Small intestine (tissue), 7 donors: ENCODE measurements at regions not wholly inside any gene's neighbourhood (a gene's known extent, or its start where the extent isn't known, plus 50 kb on each side); places are given as distances from the start of the nearest gene placed in this dataset.

ENCODE experiments used
- DNase-seq, 2 donors: peaks; one replicate each; pipeline versions ENCODE4 v3.0.0 to v3.0.0-alpha.2; 2013
- FAIRE-seq: peaks from 2 replicates; lab custom pipeline; 2012; peaks lifted over from hg19 to GRCh38; lab: Jason Lieb, UNC
- H3K27ac ChIP-seq, 3 donors: one replicate each; pipeline ENCODE4 v1.5.1; 2013; ENCODE audit warnings: low read length in 2 of 3, mild to moderate bottlenecking in 2 of 3, control low read depth in 1 of 3, inconsistent platforms in 1 of 3, low read depth in 1 of 3, moderate library complexity in 1 of 3
- H3K27me3 ChIP-seq, 3 donors: one replicate each; pipeline ENCODE4 v1.6.1; 2013; ENCODE audit warnings: low read length in 3 of 3, inconsistent platforms in 1 of 3; ENCODE audit not compliant: control insufficient read depth in 3 of 3, insufficient read depth in 3 of 3
- H3K36me3 ChIP-seq, 3 donors: one replicate each; pipeline ENCODE4 v1.6.1; 2013; ENCODE audit warnings: low read length in 3 of 3, inconsistent platforms in 1 of 3, low read depth in 1 of 3, mild to moderate bottlenecking in 1 of 3, moderate library complexity in 1 of 3; ENCODE audit not compliant: control insufficient read depth in 3 of 3, insufficient read depth in 2 of 3
- H3K4me1 ChIP-seq, 3 donors: one replicate each; pipeline ENCODE4 v1.6.1; 2013; ENCODE audit warnings: low read length in 2 of 3, inconsistent platforms in 1 of 3, low read depth in 1 of 3, mild to moderate bottlenecking in 1 of 3, moderate library complexity in 1 of 3; ENCODE audit not compliant: control insufficient read depth in 3 of 3, insufficient read depth in 2 of 3
- H3K4me3 ChIP-seq, 3 donors: one replicate each; pipeline ENCODE4 v1.5.1; 2013; ENCODE audit warnings: low read length in 3 of 3, control low read depth in 1 of 3, inconsistent platforms in 1 of 3, low read depth in 1 of 3, mild to moderate bottlenecking in 1 of 3, moderate library complexity in 1 of 3
- H3K9me3 ChIP-seq, 2 donors: one replicate each; pipeline ENCODE4 v1.6.1; 2013; ENCODE audit warnings: low read depth in 1 of 2, low read length in 1 of 2; ENCODE audit not compliant: control insufficient read depth in 2 of 2, insufficient read depth in 1 of 2
- WGBS, 3 donors: extraction: QIAGEN DNeasy Blood & Tissue Kit; methylation state at CpG; one replicate each; pipeline ENCODE4 v1.1.7; 2013; 5-methylcytosine and 5-hydroxymethylcytosine counted together
- donor health status: healthy with polysubstance abuse.
- donor health status: control.
- donor health status: control.
- donor health status: Bipolar disorder and iron deficiency.
- donor health status: healthy.

GRCh38 chr20:11017446-11017845 is 343.6 kb upstream of the JAG1 start:
- FAIRE-seq = no peak
- Histone ChIP-seq H3K27ac (no peak overlapping the region), H3K4me3 (no peak overlapping the region), H3K4me1 (no peaks in the 10 kb centered on the region), H3K36me3 (no peaks in the 10 kb centered on the region), H3K27me3 (no peaks in the 10 kb centered on the region), H3K9me3 (no peaks in the 10 kb centered on the region)
- no peak for DNase-seq
- WGBS, 3 donors = 60 to 70% (median 63%) methylated on average over 4 of the region's 4 CpGs

- no peaks in the 10 kb centered on the region for H3K36me3 ChIP-seq
- H3K4me1 ChIP-seq = no peaks in the 10 kb centered on the region
- FAIRE-seq (no peak), DNase-seq (no peak)
- WGBS, 3 donors = 91 to 93% (median 92%) methylated on average over 6 of the region's 6 CpGs
- no peak overlapping the region for H3K4me3 ChIP-seq
- no peak overlapping the region for H3K27ac ChIP-seq
- H3K27me3 ChIP-seq = no peaks in the 10 kb centered on the region
- no peaks in the 10 kb centered on the region for H3K9me3 ChIP-seq
Observed at GRCh38 chr20:11018668-11019170, 344.9 kb upstream of the JAG1 start.

DNA sequence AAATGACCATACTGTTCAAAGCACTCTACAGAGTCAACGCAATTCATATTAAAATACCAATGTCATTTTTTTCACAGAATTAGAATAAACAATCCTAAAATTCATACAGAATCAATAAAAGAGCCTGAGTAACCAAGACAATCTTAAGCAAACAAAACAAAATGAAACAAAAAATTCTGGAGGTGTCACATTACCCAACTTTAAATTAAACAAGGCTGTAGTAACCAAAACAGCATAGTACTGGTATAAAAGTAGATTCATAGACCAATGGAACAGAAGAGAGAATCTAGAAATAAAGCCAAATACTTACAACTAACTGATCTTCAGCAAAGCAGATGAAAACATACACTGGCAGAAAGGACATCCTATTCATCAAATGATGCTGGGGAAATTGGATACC is 346.9 kb upstream of the JAG1 start:
- FAIRE-seq (no peak), DNase-seq (no peak)
- no peak overlapping the region for H3K4me3 ChIP-seq
- H3K36me3 ChIP-seq = no peaks in the 10 kb centered on the region
- no peaks in the 10 kb centered on the region for H3K9me3 ChIP-seq
- no peaks in the 10 kb centered on the region for H3K4me1 ChIP-seq
- no peaks in the 10 kb centered on the region for H3K27me3 ChIP-seq
- WGBS, 3 donors = 81 to 94% (median 85%) methylated on average over 1 of the region's 1 CpG
- no peak overlapping the region for H3K27ac ChIP-seq

DNA sequence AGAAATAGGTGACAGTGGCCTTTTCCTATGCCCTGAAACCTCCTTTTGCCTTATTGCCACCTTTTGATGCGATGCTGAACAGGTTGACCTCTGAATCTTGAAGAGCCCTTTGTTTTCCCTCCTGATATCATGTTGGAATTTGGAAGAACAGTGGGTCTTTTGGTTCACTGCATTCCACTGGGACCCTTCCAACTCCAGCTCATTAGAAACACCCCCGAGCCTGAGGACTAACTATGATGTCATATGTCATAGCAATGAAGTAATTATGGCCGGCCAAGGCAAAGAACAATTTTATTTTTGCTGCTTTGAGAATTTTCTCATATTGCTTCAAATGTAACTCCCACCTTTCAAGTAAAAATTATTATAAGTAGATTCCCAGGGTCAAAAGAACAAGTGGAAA is 353.4 kb upstream of the JAG1 start:
- no peak for FAIRE-seq
- WGBS, 3 donors = 77 to 80% (median 80%) methylated on average over 3 of the region's 3 CpGs
- no peak overlapping the region for H3K4me3 ChIP-seq

GRCh38 chr20:11030351-11030750 is 356.6 kb upstream of the JAG1 start:
- no peak overlapping the region for H3K4me3 ChIP-seq
- no peak for DNase-seq
- FAIRE-seq = peak; percentile 64
- H3K27ac ChIP-seq = no peak overlapping the region
- 95 to 99% (median 97%) methylated on average over 2 of the region's 2 CpGs for WGBS, 3 donors
- no peaks in the 10 kb centered on the region for H3K36me3 ChIP-seq
- no peaks in the 10 kb centered on the region for H3K4me1 ChIP-seq
- peaks cover 0 to 6% of the 10 kb centered on the region in 2 donors for H3K9me3 ChIP-seq
- H3K27me3 ChIP-seq = no peaks in the 10 kb centered on the region

More for the DNA sequence above, 353.4 kb upstream of the JAG1 start:
- Histone ChIP-seq H3K36me3 (no peaks in the 10 kb centered on the region), H3K4me1 (no peaks in the 10 kb centered on the region), H3K27me3 (no peaks in the 10 kb centered on the region), H3K27ac (no peak overlapping the region), H3K9me3 (peaks cover 0 to 6% of the 10 kb centered on the region in 2 donors)
- no peak for DNase-seq

DNA sequence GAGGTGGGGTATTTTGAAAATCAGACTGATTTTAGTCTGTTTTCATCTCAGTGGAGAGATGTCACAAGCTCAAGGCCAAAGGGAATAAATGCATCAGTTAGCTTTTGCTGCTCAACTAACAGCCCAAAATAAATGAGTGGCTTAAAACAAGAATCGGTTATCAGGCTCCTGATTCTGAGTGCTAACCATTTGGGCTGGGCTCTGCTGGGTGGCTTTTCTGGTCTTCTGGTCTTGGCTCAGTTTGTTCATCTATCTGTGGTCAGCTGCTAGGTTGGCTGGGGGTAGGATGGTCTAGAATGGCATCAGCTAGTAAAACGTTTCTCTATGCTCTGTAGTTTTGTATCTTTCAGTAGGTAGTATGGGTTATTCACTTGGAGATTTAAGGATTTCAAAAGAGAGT is 357.5 kb upstream of the JAG1 start:
- Histone ChIP-seq H3K4me1 (no peaks in the 10 kb centered on the region), H3K9me3 (peaks cover 0 to 6% of the 10 kb centered on the region in 2 donors), H3K4me3 (no peak overlapping the region), H3K27ac (no peak overlapping the region), H3K36me3 (no peaks in the 10 kb centered on the region), H3K27me3 (no peaks in the 10 kb centered on the region)
- FAIRE-seq = no peak
- DNase-seq = no peak
- WGBS, 3 donors = 78 to 93% (median 84%) methylated on average over 2 of the region's 2 CpGs

DNA sequence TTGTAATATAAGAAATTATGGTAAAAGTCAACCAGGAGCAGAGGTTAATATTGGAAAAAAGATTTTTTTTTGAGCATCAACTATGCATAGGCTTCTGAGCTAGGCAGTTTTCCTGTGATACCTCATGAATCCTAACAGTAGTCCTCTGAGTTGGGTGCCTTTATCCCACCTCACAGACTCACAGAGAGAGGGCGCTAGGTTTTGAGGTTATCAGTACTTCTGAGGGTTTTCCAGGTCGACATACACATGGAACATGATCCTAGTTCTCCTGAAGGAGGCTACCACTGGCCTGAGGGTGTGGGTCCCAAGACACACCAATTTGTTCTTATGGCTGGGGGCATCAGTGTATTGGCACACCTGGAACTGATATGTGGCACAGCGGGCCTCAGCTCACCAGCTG is 358.8 kb upstream of the JAG1 start:
- Histone ChIP-seq H3K27me3 (no peaks in the 10 kb centered on the region), H3K9me3 (peaks cover 0 to 6% of the 10 kb centered on the region in 2 donors), H3K4me3 (no peak overlapping the region), H3K4me1 (no peaks in the 10 kb centered on the region), H3K36me3 (no peaks in the 10 kb centered on the region), H3K27ac (no peak overlapping the region)
- FAIRE-seq (no peak), DNase-seq (no peak)
- WGBS, 3 donors = 68 to 81% (median 69%) methylated on average over 3 of the region's 3 CpGs

- DNase-seq (no peak), FAIRE-seq (no peak)
- peaks cover 0 to 6% of the 10 kb centered on the region in 2 donors for H3K9me3 ChIP-seq
- H3K27ac ChIP-seq = no peak overlapping the region
- H3K27me3 ChIP-seq = no peaks in the 10 kb centered on the region
- 93 to 97% (median 97%) methylated on average over 3 of the region's 3 CpGs for WGBS, 3 donors
- H3K4me1 ChIP-seq = no peaks in the 10 kb centered on the region
- H3K4me3 ChIP-seq = no peak overlapping the region
- no peaks in the 10 kb centered on the region for H3K36me3 ChIP-seq
Observed at GRCh38 chr20:11034025-11034424, 360.2 kb upstream of the JAG1 start.

- WGBS, 3 donors = 71 to 87% (median 74%) methylated on average over 3 of the region's 3 CpGs
- Histone ChIP-seq H3K4me1 (no peaks in the 10 kb centered on the region), H3K27ac (no peak overlapping the region), H3K4me3 (no peak overlapping the region), H3K27me3 (no peaks in the 10 kb centered on the region), H3K36me3 (no peaks in the 10 kb centered on the region), H3K9me3 (peaks cover 0 to 6% of the 10 kb centered on the region in 2 donors)
- FAIRE-seq = no peak
- no peak for DNase-seq
Observed at GRCh38 chr20:11035211-11035610, 361.4 kb upstream of the JAG1 start.
